Neural cell (in vitro differentiated cells): ENCODE measurements at regions not wholly inside any gene's neighbourhood (a gene's known extent, or its start where the extent isn't known, plus 50 kb on each side); places are given as distances from the start of the nearest gene placed in this dataset.
"Not testable (repeated sequence)": the region's sequence is repeated elsewhere in the genome, so short reads cannot be mapped to it uniquely, and the experiment has no call there.

Source experiments
- H2AFZ ChIP-seq: fragments of 200-600, 300-800 bp; sonication (generic), shearing (Covaris generic); 2 replicates; pipeline ENCODE4 v1.6.0; 2014; ENCODE audit warnings: low read depth, mild to moderate bottlenecking, antibody characterized with exemption, low read length, moderate library complexity
- H3F3A ChIP-seq: fragments of 200-600 bp; shearing (Covaris generic); 2 replicates; pipeline ENCODE4 v1.6.1; 2016; ENCODE audit warnings: mild to moderate bottlenecking, moderate library complexity, mixed read lengths, antibody characterized with exemption, low read length; ENCODE audit not compliant: insufficient read depth, poor library complexity, severe bottlenecking
- H3K27ac ChIP-seq: fragments of 200-600, 300-800 bp; sonication (generic), shearing (Covaris generic); 2 replicates; pipeline ENCODE4 v1.5.1; 2014; ENCODE audit warnings: mild to moderate bottlenecking, low read length, moderate library complexity
- H3K27me3 ChIP-seq: fragments of 300-800, 200-600 bp; sonication (generic), shearing (Covaris generic); 2 replicates; pipeline ENCODE4 v1.6.0; 2014; ENCODE audit warnings: mild to moderate bottlenecking, low read depth, low read length, moderate library complexity; ENCODE audit not compliant: insufficient read depth
- H3K36me3 ChIP-seq: fragments of 300-800, 200-600 bp; sonication (generic), shearing (Covaris generic); 2 replicates; pipeline ENCODE4 v1.5.1; 2014; ENCODE audit warnings: mild to moderate bottlenecking, antibody characterized with exemption, low read length, moderate library complexity; ENCODE audit not compliant: insufficient read depth
- H3K4me2 ChIP-seq: fragments of 300-800, 200-600 bp; sonication (generic), shearing (Covaris generic); 2 replicates; pipeline ENCODE4 v1.6.0; 2014; ENCODE audit warnings: mild to moderate bottlenecking, low read length
- H3K4me3 ChIP-seq: fragments of 300-800, 200-600 bp; sonication (generic), shearing (Covaris generic); 2 replicates; pipeline ENCODE4 v1.5.1; 2014; ENCODE audit warnings: mild to moderate bottlenecking, low read length, moderate library complexity
- H3K79me2 ChIP-seq: fragments of 200-600 bp; shearing (Covaris generic); replicated peaks from 2 replicates; pipeline ENCODE4 v1.6.0; 2014; ENCODE audit warnings: mild to moderate bottlenecking, low read length, moderate library complexity; ENCODE audit not compliant: insufficient read depth
- H3K9ac ChIP-seq: fragments of 300-800, 200-600 bp; sonication (generic), shearing (Covaris generic); 2 replicates; pipeline ENCODE4 v1.6.1; 2016; ENCODE audit warnings: mild to moderate bottlenecking, low read length, mixed read lengths
- H3K9me2 ChIP-seq: fragments of 200-600 bp; shearing (Covaris generic); 2 replicates; pipeline ENCODE4 v1.6.1; 2016; ENCODE audit warnings: mild to moderate bottlenecking, low read length, mixed read lengths; ENCODE audit not compliant: insufficient read depth
- H3K9me3 ChIP-seq: fragments of 200-600, 300-800 bp; sonication (generic), shearing (Covaris generic); 2 replicates; pipeline ENCODE4 v1.6.1; 2016; ENCODE audit warnings: mild to moderate bottlenecking, mixed run types, low read length, moderate library complexity, mixed read lengths
- H4K20me1 ChIP-seq: fragments of 200-600 bp; shearing (Covaris generic); 2 replicates; pipeline ENCODE4 v1.6.1; 2016; ENCODE audit warnings: mild to moderate bottlenecking, mixed run types; ENCODE audit not compliant: insufficient read depth
- CTCF ChIP-seq: fragments of 450-650 bp; IDR thresholded peaks from 2 replicates; pipeline ENCODE4 v1.5.1; 2014; ENCODE audit warnings: antibody characterized with exemption, mild to moderate bottlenecking, moderate library complexity; ENCODE audit not compliant: poor library complexity, severe bottlenecking
- EP300 ChIP-seq: fragments of 450-650 bp; conservative IDR thresholded peaks from 2 replicates; pipeline ENCODE4 v1.6.1; 2014; ENCODE audit warnings: antibody characterized with exemption, mild to moderate bottlenecking, moderate library complexity; ENCODE audit not compliant: poor library complexity, severe bottlenecking
- EZH2 ChIP-seq: fragments of 200-600, 300-800 bp; shearing (Covaris generic), sonication (generic); IDR thresholded peaks from 2 replicates; pipeline ENCODE4 v1.6.1; 2014; ENCODE audit warnings: antibody characterized with exemption, low read length, borderline replicate concordance, mild to moderate bottlenecking; ENCODE audit not compliant: insufficient read depth, poor library complexity, severe bottlenecking
- MXI1 ChIP-seq: fragments of 450-650 bp; conservative IDR thresholded peaks from 2 replicates; pipeline ENCODE4 v1.6.1; 2014; ENCODE audit warnings: antibody characterized with exemption, mild to moderate bottlenecking; ENCODE audit not compliant: poor library complexity, severe bottlenecking
- POLR2AphosphoS5 ChIP-seq: IDR thresholded peaks from 2 replicates; pipeline ENCODE4 v1.6.1; 2012
- RAD21 ChIP-seq: fragments of 450-650 bp; conservative IDR thresholded peaks from 2 replicates; pipeline ENCODE4 v1.6.1; 2014; ENCODE audit warnings: antibody characterized with exemption, mild to moderate bottlenecking, moderate library complexity
- REST ChIP-seq: IDR thresholded peaks from 2 replicates; pipeline ENCODE4 v1.6.1; 2012; ENCODE audit warnings: borderline replicate concordance
- SMC3 ChIP-seq: fragments of 450-650 bp; conservative IDR thresholded peaks from 2 replicates; pipeline ENCODE4 v1.6.1; 2014; ENCODE audit warnings: antibody characterized with exemption, mild to moderate bottlenecking, moderate library complexity; ENCODE audit not compliant: poor library complexity
- TAF1 ChIP-seq: IDR thresholded peaks from 2 replicates; pipeline ENCODE4 v1.6.1; 2012; ENCODE audit warnings: low read depth

- TF ChIP-seq RAD21 = no peak
- no peak for TF ChIP-seq EP300
- TF ChIP-seq REST = no peak
- no peak for TF ChIP-seq POLR2AphosphoS5
- TF ChIP-seq MXI1 = no peak
- no peak for TF ChIP-seq TAF1
- TF ChIP-seq EZH2 = no peak
- TF ChIP-seq CTCF = no peak
- no peak for TF ChIP-seq SMC3
- Histone ChIP-seq H2AFZ (no peak overlapping the region), H3K36me3 (no peaks in the 10 kb centered on the region), H3K4me3 (no peak overlapping the region), H4K20me1 (no peaks in the 10 kb centered on the region), H3K4me2 (no peak overlapping the region), H3K79me2 (no peaks in the 10 kb centered on the region), H3F3A (no peaks in the 10 kb centered on the region), H3K9ac (no peak overlapping the region), H3K9me3 (no peaks in the 10 kb centered on the region), H3K27ac (no peak overlapping the region), H3K9me2 (no peaks in the 10 kb centered on the region), H3K27me3 (no peaks in the 10 kb centered on the region)
Measured at GRCh38 chr9:87386490-87387025, 111.1 kb upstream of the DAPK1 start.

- Histone ChIP-seq H3K36me3 (no peaks in the 10 kb centered on the region), H3K4me3 (no peak overlapping the region), H3F3A (no peaks in the 10 kb centered on the region), H3K79me2 (no peaks in the 10 kb centered on the region), H3K27me3 (no peaks in the 10 kb centered on the region), H3K4me2 (no peak overlapping the region), H3K9me3 (no peaks in the 10 kb centered on the region), H3K9ac (no peak overlapping the region), H4K20me1 (no peaks in the 10 kb centered on the region), H3K9me2 (no peaks in the 10 kb centered on the region), H3K27ac (no peak overlapping the region), H2AFZ (no peak overlapping the region)
- TF ChIP-seq SMC3 (no peak), MXI1 (no peak), CTCF (no peak), REST (no peak), EP300 (no peak), POLR2AphosphoS5 (no peak), RAD21 (no peak), TAF1 (no peak), EZH2 (no peak)
Measured at GRCh38 chr9:87387351-87388011, 110.2 kb upstream of the DAPK1 start.

- not testable (repeated sequence) for H3K27ac ChIP-seq, H3K4me3 ChIP-seq, H3K9ac ChIP-seq, H3K9me3 ChIP-seq, H3K79me2 ChIP-seq, H3K9me2 ChIP-seq, H4K20me1 ChIP-seq, H3K36me3 ChIP-seq, H3K27me3 ChIP-seq, H3F3A ChIP-seq, H3K4me2 ChIP-seq, H2AFZ ChIP-seq
Measured at GRCh38 chr9:87388708-87389107, 109.0 kb upstream of the DAPK1 start.
